ENCODE measurements at regions not wholly inside any gene's neighbourhood (a gene's known extent, or its start where the extent isn't known, plus 50 kb on each side); places are given as distances from the start of the nearest gene placed in this dataset.

- no peak for DNase-seq (ENCODE audit: low read depth)
Observed at GRCh38 chr2:136373841-136374240, 255.9 kb upstream of the CXCR4 start.

GRCh38 chr2:136373029-136373428 is 255.1 kb upstream of the CXCR4 start:
- DNase-seq (ENCODE audit: low read depth): no peak

GRCh38 chr2:136363900-136364299 is 246.0 kb upstream of the CXCR4 start:
- DNase-seq (ENCODE audit: low read depth): no peak

GRCh38 chr2:136363470-136363869 is 245.5 kb upstream of the CXCR4 start:
- no peak for DNase-seq (ENCODE audit: low read depth)

- no peak for DNase-seq (ENCODE audit: low read depth)
Observed at GRCh38 chr2:136362676-136363390, 244.9 kb upstream of the CXCR4 start.

- no peak for DNase-seq (ENCODE audit: low read depth)
Observed at GRCh38 chr2:136361521-136361920, 243.6 kb upstream of the CXCR4 start.

GRCh38 chr2:136360790-136361189 is 242.8 kb upstream of the CXCR4 start:
- no peak for DNase-seq (ENCODE audit: low read depth)

GRCh38 chr2:136359121-136359965 is 241.4 kb upstream of the CXCR4 start:
- no peak for DNase-seq (ENCODE audit: low read depth)

GRCh38 chr2:136358576-136358975 is 240.6 kb upstream of the CXCR4 start:
- DNase-seq (ENCODE audit: low read depth): no peak

GRCh38 chr2:136357007-136357380 is 239.0 kb upstream of the CXCR4 start:
- no peak for DNase-seq (ENCODE audit: low read depth)

- no peak for DNase-seq (ENCODE audit: low read depth)
Observed at GRCh38 chr2:136356125-136357006, 238.4 kb upstream of the CXCR4 start.

- no peak for DNase-seq (ENCODE audit: low read depth)
Observed at GRCh38 chr2:136351684-136352083, 233.7 kb upstream of the CXCR4 start.

GRCh38 chr2:136347981-136348380 is 230.0 kb upstream of the CXCR4 start:
- no peak for DNase-seq (ENCODE audit: low read depth)

- DNase-seq (ENCODE audit: low read depth): no peak
Observed at GRCh38 chr2:136344339-136344738, 226.4 kb upstream of the CXCR4 start.

- no peak for DNase-seq (ENCODE audit: low read depth)
Observed at GRCh38 chr2:136342138-136342537, 224.2 kb upstream of the CXCR4 start.

- no peak for DNase-seq (ENCODE audit: low read depth)
Observed at GRCh38 chr2:136334967-136335366, 217.0 kb upstream of the CXCR4 start.

GRCh38 chr2:136332436-136333095 is 214.6 kb upstream of the CXCR4 start:
- DNase-seq (ENCODE audit: low read depth): no peak

- DNase-seq (ENCODE audit: low read depth): no peak
Observed at GRCh38 chr2:136331226-136331625, 213.3 kb upstream of the CXCR4 start.

- DNase-seq (ENCODE audit: low read depth): no peak
Observed at GRCh38 chr2:136328207-136328795, 210.4 kb upstream of the CXCR4 start.

GRCh38 chr2:136327162-136327852 is 209.4 kb upstream of the CXCR4 start:
- no peak for DNase-seq (ENCODE audit: low read depth)

- DNase-seq (ENCODE audit: low read depth): no peak
Observed at GRCh38 chr2:136325844-136326331, 207.9 kb upstream of the CXCR4 start.
